HG03135 (cell line): ENCODE measurements at regions not wholly inside any gene's neighbourhood (a gene's known extent, or its start where the extent isn't known, plus 50 kb on each side); places are given as distances from the start of the nearest gene placed in this dataset.
"Not testable (repeated sequence)": the region's sequence is repeated elsewhere in the genome, so short reads cannot be mapped to it uniquely, and the experiment has no call there.

ENCODE experiments used
- ATAC-seq: cut with Tn5 transposase; IDR thresholded peaks from one replicate; pipeline ENCODE4 v1.9.1; 2021; ENCODE audit warnings: mild to moderate bottlenecking, moderate library complexity; ENCODE audit not compliant: unreplicated experiment

GRCh38 chr10:44564361-44564760 is 179.5 kb upstream of the CXCL12 start:
- ATAC-seq = no peak

- no peak for ATAC-seq
Measured at GRCh38 chr10:44564790-44565189, 179.9 kb upstream of the CXCL12 start.

- ATAC-seq = no peak
Measured at GRCh38 chr10:44566786-44567185, 181.9 kb upstream of the CXCL12 start.

GRCh38 chr10:44567471-44567870 is 182.6 kb upstream of the CXCL12 start:
- no peak for ATAC-seq

GRCh38 chr10:44569193-44570091 is 184.5 kb upstream of the CXCL12 start:
- ATAC-seq = no peak

GRCh38 chr10:44571701-44572100 is 186.8 kb upstream of the CXCL12 start:
- ATAC-seq = no peak

- ATAC-seq = no peak
Measured at GRCh38 chr10:44572146-44572545, 187.2 kb upstream of the CXCL12 start.

GRCh38 chr10:44573821-44574220 is 188.9 kb upstream of the CXCL12 start:
- ATAC-seq = no peak

- no peak for ATAC-seq
Measured at GRCh38 chr10:44574596-44575480, 189.9 kb upstream of the CXCL12 start.

GRCh38 chr10:44575601-44576380 is 190.9 kb upstream of the CXCL12 start:
- no peak for ATAC-seq

- no peak for ATAC-seq
Measured at GRCh38 chr10:44576702-44577191, 191.8 kb upstream of the CXCL12 start.

GRCh38 chr10:44577533-44577932 is 192.6 kb upstream of the CXCL12 start:
- no peak for ATAC-seq

- no peak for ATAC-seq
Measured at GRCh38 chr10:44578271-44578670, 193.4 kb upstream of the CXCL12 start.

GRCh38 chr10:44578963-44579362 is 194.1 kb upstream of the CXCL12 start:
- ATAC-seq = not testable (repeated sequence)

GRCh38 chr10:44581996-44582395 is 197.1 kb upstream of the CXCL12 start:
- ATAC-seq = no peak

- ATAC-seq = no peak
Measured at GRCh38 chr10:44587488-44588318, 202.8 kb upstream of the CXCL12 start.

GRCh38 chr10:44589181-44589943 is 204.5 kb upstream of the CXCL12 start:
- no peak for ATAC-seq

- no peak for ATAC-seq
Measured at GRCh38 chr10:44589944-44590449, 205.1 kb upstream of the CXCL12 start.

- ATAC-seq = no peak
Measured at GRCh38 chr10:44591911-44592310, 207.0 kb upstream of the CXCL12 start.
